ENCODE measurements at regions not wholly inside any gene's neighbourhood (a gene's known extent, or its start where the extent isn't known, plus 50 kb on each side); places are given as distances from the start of the nearest gene placed in this dataset.
"Not testable (repeated sequence)": the region's sequence is repeated elsewhere in the genome, so short reads cannot be mapped to it uniquely, and the experiment has no call there.

- POLR2A ChIA-PET = no interaction called here
- TF ChIP-seq CTCF (conservative IDR thresholded peaks at IDR 0.05; ENCODE audit: low read length) (no peak), EZH2phosphoT487 (IDR thresholded peaks at IDR 0.05; ENCODE audit: borderline replicate concordance, low read depth, low read length) (no peak)
- Histone ChIP-seq H3K4me3 (ENCODE audit: low read depth, low read length, poor library complexity, severe bottlenecking) (no peak overlapping the region), H3K9me2 (ENCODE audit: insufficient read depth, low read length) (no peaks in the 10 kb centered on the region), H4K20me1 (ENCODE audit: insufficient read depth, low read length) (no peaks in the 10 kb centered on the region), H3K4me1 (ENCODE audit: insufficient read depth, low read length, poor library complexity, severe bottlenecking) (no peaks in the 10 kb centered on the region), H3K4me2 (ENCODE audit: low read length) (no peak overlapping the region), H2AFZ (ENCODE audit: low read length) (no peak overlapping the region), H3K9me3 (ENCODE audit: low read length) (no peaks in the 10 kb centered on the region), H3K36me3 (ENCODE audit: insufficient read depth, low read length) (no peaks in the 10 kb centered on the region), H3K79me2 (ENCODE audit: insufficient read depth, low read depth, low read length) (no peaks in the 10 kb centered on the region), H3K27ac (ENCODE audit: low read depth, low read length, poor library complexity, severe bottlenecking) (no peak overlapping the region)
- CTCF ChIA-PET (ENCODE audit: unreplicated experiment) = no interaction called here
- BruUV-seq (replicated peaks) = no TSS peak
- intact Hi-C loops (cut with micrococcal nuclease; ENCODE audit: unreplicated experiment) = no loop called here
- no peak for DNase-seq (ENCODE audit: low spot score)
These were observed 122.6 kb downstream of the IGLL1 start for GRCh38 chr22:23457380-23457985.

- H3K4me1 ChIP-seq (ENCODE audit: insufficient read depth, low read length, poor library complexity, severe bottlenecking); H3K4me3 ChIP-seq (ENCODE audit: low read depth, low read length, poor library complexity, severe bottlenecking); POLR2A ChIA-PET; H3K79me2 ChIP-seq (ENCODE audit: insufficient read depth, low read depth, low read length); H3K4me2 ChIP-seq (ENCODE audit: low read length); H3K9me2 ChIP-seq (ENCODE audit: insufficient read depth, low read length); H3K9me3 ChIP-seq (ENCODE audit: low read length); intact Hi-C loops (cut with micrococcal nuclease; ENCODE audit: unreplicated experiment); H4K20me1 ChIP-seq (ENCODE audit: insufficient read depth, low read length); H3K36me3 ChIP-seq (ENCODE audit: insufficient read depth, low read length); BruUV-seq (replicated peaks); H2AFZ ChIP-seq (ENCODE audit: low read length); CTCF ChIA-PET (ENCODE audit: unreplicated experiment); DNase-seq (ENCODE audit: low spot score); H3K27ac ChIP-seq (ENCODE audit: low read depth, low read length, poor library complexity, severe bottlenecking): not testable (repeated sequence)
These were observed 123.3 kb downstream of the IGLL1 start for GRCh38 chr22:23456666-23457379.

DNA sequence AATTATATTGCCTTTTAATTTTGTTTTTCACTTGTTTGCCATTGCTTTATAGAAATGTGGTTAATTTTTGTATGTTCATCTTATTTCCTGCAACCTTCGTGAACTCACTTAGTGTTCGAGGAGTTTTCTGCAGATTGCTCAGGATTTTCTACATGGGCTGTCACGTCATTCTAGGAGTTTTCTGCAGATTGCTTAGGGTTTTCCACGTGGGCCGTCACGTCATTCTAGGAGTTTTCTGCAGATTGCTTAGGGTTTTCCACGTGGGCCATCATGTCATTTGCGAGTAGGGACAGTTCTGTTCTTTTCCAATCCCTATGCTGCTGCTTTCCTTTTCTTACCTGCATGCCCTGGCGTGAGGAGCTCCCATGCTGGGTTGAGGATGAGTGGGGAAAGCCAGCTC is 125.7 kb downstream of the IGLL1 start:
- DNase-seq (ENCODE audit: low spot score); H3K4me1 ChIP-seq (ENCODE audit: insufficient read depth, low read length, poor library complexity, severe bottlenecking); BruUV-seq (replicated peaks); H3K79me2 ChIP-seq (ENCODE audit: insufficient read depth, low read depth, low read length); H3K27ac ChIP-seq (ENCODE audit: low read depth, low read length, poor library complexity, severe bottlenecking); H3K9me2 ChIP-seq (ENCODE audit: insufficient read depth, low read length); POLR2A ChIA-PET; H3K4me3 ChIP-seq (ENCODE audit: low read depth, low read length, poor library complexity, severe bottlenecking); H2AFZ ChIP-seq (ENCODE audit: low read length); intact Hi-C loops (cut with micrococcal nuclease; ENCODE audit: unreplicated experiment); H3K9me3 ChIP-seq (ENCODE audit: low read length); H3K36me3 ChIP-seq (ENCODE audit: insufficient read depth, low read length); H4K20me1 ChIP-seq (ENCODE audit: insufficient read depth, low read length); CTCF ChIA-PET (ENCODE audit: unreplicated experiment); H3K4me2 ChIP-seq (ENCODE audit: low read length): not testable (repeated sequence)

Measured in OCI-LY7 (cell line).